Erythroblast (primary cell): ENCODE measurements at regions not wholly inside any gene's neighbourhood (a gene's known extent, or its start where the extent isn't known, plus 50 kb on each side); places are given as distances from the start of the nearest gene placed in this dataset.

ENCODE experiments used
- GATA1 ChIP-seq: IDR thresholded peaks from 2 replicates; pipeline ENCODE4 v1.6.1; 2011; ENCODE audit warnings: low read depth, mild to moderate bottlenecking, control low read depth, low read length, moderate library complexity
- POLR2A ChIP-seq: IDR thresholded peaks from 2 replicates; pipeline ENCODE4 v1.6.1; 2011; ENCODE audit warnings: mild to moderate bottlenecking, low read length

GRCh38 chr2:144967961-144968360 lies 448.0 kb upstream of the ZEB2 start:
- TF ChIP-seq POLR2A = no peak
- TF ChIP-seq GATA1 = no peak
